Parathyroid adenoma (tissue), 2 donors: ENCODE measurements at regions not wholly inside any gene's neighbourhood (a gene's known extent, or its start where the extent isn't known, plus 50 kb on each side); places are given as distances from the start of the nearest gene placed in this dataset.

Experiments used
- H2AFZ ChIP-seq: fragments of 300-600 bp; sonication (generic); one replicate; pipeline ENCODE4 v1.7.0; 2017; ENCODE audit warnings: antibody characterized with exemption, mild to moderate bottlenecking
- H3K27ac ChIP-seq: fragments of 300-600 bp; sonication (generic); one replicate; pipeline ENCODE4 v1.7.0; 2017
- H3K27me3 ChIP-seq: fragments of 300-600 bp; sonication (generic); one replicate; pipeline ENCODE4 v1.7.0; 2017; ENCODE audit warnings: low read length; ENCODE audit not compliant: control insufficient read depth, insufficient read depth
- H3K36me3 ChIP-seq: fragments of 300-600 bp; sonication (generic); one replicate; pipeline ENCODE4 v1.7.0; 2017; ENCODE audit warnings: low read length; ENCODE audit not compliant: control insufficient read depth, insufficient read depth
- H3K4me1 ChIP-seq: fragments of 300-600 bp; sonication (generic); one replicate; pipeline ENCODE4 v1.7.0; 2017; ENCODE audit warnings: control low read depth
- H3K4me2 ChIP-seq: fragments of 300-600 bp; sonication (generic); one replicate; pipeline ENCODE4 v1.7.0; 2017; ENCODE audit warnings: low read length
- H3K4me3 ChIP-seq: fragments of 300-600 bp; sonication (generic); one replicate; pipeline ENCODE4 v1.7.0; 2017; ENCODE audit warnings: low read depth, low read length
- H3K79me2 ChIP-seq: fragments of 300-600 bp; sonication (generic); one replicate; pipeline ENCODE4 v1.7.0; 2017; ENCODE audit warnings: control low read depth
- H3K9ac ChIP-seq: fragments of 300-600 bp; sonication (generic); one replicate; pipeline ENCODE4 v1.7.0; 2017; ENCODE audit warnings: mild to moderate bottlenecking
- H3K9me3 ChIP-seq: fragments of 300-600 bp; sonication (generic); one replicate; pipeline ENCODE4 v1.7.0; 2017; ENCODE audit warnings: low read length; ENCODE audit not compliant: control insufficient read depth
- TF ChIP-seq, protein P1 (sequence below): fragments of 300-600 bp; sonication (generic); IDR thresholded peaks from one replicate; pipeline ENCODE4 v1.7.0; 2017; ENCODE audit warnings: antibody characterized with exemption, mild to moderate bottlenecking
- donor health status: primary hyperparathyroidism.

DNA sequence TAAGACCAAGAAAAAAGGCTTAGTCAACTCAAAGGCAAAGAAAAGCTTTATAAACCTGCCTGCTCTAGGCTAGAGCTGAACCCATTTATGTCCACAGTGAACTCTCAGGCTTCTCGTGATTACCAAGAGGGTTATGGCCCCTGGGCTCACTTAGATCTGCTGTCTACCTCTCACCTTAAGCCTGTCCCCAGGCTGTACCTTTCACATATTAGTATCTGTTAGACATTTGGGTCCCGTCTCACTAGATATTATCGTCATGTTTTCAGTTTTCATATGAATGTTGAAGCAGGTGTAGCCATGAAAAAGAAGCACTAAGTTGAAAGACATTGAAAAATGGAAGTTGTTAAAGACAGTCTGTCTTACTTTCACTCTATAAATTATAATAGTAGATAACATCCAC is 75.2 kb upstream of the COX7C start:
- H3K79me2 ChIP-seq, result no peaks in the 10 kb centered on the region
- no peak overlapping the region for H3K9ac ChIP-seq
- H3K4me3 ChIP-seq, result no peak overlapping the region
- H3K4me2 ChIP-seq, result no peak overlapping the region
- H2AFZ ChIP-seq, result no peak overlapping the region
- no peak overlapping the region for H3K27ac ChIP-seq
- TF ChIP-seq, protein P1, sequence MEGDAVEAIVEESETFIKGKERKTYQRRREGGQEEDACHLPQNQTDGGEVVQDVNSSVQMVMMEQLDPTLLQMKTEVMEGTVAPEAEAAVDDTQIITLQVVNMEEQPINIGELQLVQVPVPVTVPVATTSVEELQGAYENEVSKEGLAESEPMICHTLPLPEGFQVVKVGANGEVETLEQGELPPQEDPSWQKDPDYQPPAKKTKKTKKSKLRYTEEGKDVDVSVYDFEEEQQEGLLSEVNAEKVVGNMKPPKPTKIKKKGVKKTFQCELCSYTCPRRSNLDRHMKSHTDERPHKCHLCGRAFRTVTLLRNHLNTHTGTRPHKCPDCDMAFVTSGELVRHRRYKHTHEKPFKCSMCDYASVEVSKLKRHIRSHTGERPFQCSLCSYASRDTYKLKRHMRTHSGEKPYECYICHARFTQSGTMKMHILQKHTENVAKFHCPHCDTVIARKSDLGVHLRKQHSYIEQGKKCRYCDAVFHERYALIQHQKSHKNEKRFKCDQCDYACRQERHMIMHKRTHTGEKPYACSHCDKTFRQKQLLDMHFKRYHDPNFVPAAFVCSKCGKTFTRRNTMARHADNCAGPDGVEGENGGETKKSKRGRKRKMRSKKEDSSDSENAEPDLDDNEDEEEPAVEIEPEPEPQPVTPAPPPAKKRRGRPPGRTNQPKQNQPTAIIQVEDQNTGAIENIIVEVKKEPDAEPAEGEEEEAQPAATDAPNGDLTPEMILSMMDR, result no peak
- H3K36me3 ChIP-seq, result no peaks in the 10 kb centered on the region
- H3K9me3 ChIP-seq, result no peaks in the 10 kb centered on the region
- H3K4me1 ChIP-seq, result no peaks in the 10 kb centered on the region
- no peaks in the 10 kb centered on the region for H3K27me3 ChIP-seq

DNA sequence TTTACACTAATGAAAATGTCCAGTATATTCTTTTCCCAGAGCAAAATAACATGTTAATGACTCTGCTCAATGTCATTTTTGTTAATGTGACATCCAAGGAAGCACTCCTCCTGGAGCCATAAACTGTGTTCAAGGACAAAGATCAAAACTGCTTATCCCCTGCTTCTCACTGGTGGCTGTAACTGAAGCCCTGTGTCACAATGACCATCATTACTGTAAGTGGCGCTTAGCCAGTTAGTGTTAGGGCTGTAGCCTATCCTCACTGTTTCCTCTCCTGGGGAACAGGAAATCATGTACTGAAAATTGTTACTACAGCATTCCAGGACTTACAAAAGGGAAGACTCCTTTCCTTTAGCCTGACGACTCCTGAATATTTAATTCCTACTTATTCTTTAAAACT is 71.7 kb upstream of the COX7C start:
- H3K9ac ChIP-seq, result no peak overlapping the region
- no peaks in the 10 kb centered on the region for H3K27me3 ChIP-seq
- TF ChIP-seq, protein P1, result no peak
- H3K9me3 ChIP-seq, result no peaks in the 10 kb centered on the region
- no peaks in the 10 kb centered on the region for H3K79me2 ChIP-seq
- H3K36me3 ChIP-seq, result no peaks in the 10 kb centered on the region
- no peak overlapping the region for H2AFZ ChIP-seq
- no peak overlapping the region for H3K27ac ChIP-seq
- H3K4me1 ChIP-seq, result no peaks in the 10 kb centered on the region
- H3K4me2 ChIP-seq, result no peak overlapping the region
- no peak overlapping the region for H3K4me3 ChIP-seq

DNA sequence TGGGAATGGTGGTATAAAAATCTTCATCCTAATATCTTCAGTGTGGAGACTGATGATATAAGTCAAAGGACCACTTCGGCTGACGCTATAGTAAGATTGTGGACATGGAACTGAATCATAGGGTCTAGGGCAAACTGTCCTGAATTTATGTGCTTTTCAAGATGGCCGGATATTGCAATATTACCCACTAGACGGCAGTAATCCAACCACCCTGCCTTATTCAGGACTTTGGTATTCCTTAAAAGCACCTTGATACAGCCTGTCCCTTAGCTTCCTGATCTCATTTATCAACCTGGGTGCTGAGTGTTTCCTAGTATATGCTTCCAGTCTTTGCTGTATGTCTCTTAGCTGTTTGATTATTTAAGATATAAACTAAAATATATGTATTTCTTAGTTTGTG is 71.2 kb upstream of the COX7C start:
- H3K4me1 ChIP-seq, result no peaks in the 10 kb centered on the region
- H3K4me3 ChIP-seq, result no peak overlapping the region
- H3K79me2 ChIP-seq, result no peaks in the 10 kb centered on the region
- no peaks in the 10 kb centered on the region for H3K36me3 ChIP-seq
- H3K9ac ChIP-seq, result no peak overlapping the region
- no peaks in the 10 kb centered on the region for H3K9me3 ChIP-seq
- no peak overlapping the region for H2AFZ ChIP-seq
- TF ChIP-seq, protein P1, result no peak
- no peak overlapping the region for H3K4me2 ChIP-seq
- no peak overlapping the region for H3K27ac ChIP-seq
- no peaks in the 10 kb centered on the region for H3K27me3 ChIP-seq

DNA sequence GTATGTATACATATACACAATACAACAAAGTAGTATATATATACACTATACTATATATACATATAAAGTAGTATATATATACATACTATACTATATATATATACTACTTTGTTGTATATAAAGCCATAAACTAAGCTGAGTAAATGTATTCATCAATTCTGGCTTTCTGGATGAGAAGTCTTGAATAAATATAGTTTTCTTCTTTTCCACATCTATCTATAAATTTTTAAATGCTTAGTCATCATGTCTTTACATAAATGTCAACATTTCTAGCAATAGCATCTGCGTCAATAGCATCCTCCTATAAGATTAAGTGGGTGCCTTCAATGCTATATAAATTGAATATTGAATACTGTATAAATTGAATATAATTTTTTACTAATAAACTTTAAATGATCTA is 63.1 kb upstream of the COX7C start:
- H3K79me2 ChIP-seq, result no peaks in the 10 kb centered on the region
- H3K27me3 ChIP-seq, result no peaks in the 10 kb centered on the region
- no peak overlapping the region for H3K4me3 ChIP-seq
- H2AFZ ChIP-seq, result no peak overlapping the region
- TF ChIP-seq, protein P1, result no peak
- no peaks in the 10 kb centered on the region for H3K4me1 ChIP-seq
- H3K27ac ChIP-seq, result no peak overlapping the region
- no peaks in the 10 kb centered on the region for H3K36me3 ChIP-seq
- no peak overlapping the region for H3K9ac ChIP-seq
- no peak overlapping the region for H3K4me2 ChIP-seq
- no peaks in the 10 kb centered on the region for H3K9me3 ChIP-seq

DNA sequence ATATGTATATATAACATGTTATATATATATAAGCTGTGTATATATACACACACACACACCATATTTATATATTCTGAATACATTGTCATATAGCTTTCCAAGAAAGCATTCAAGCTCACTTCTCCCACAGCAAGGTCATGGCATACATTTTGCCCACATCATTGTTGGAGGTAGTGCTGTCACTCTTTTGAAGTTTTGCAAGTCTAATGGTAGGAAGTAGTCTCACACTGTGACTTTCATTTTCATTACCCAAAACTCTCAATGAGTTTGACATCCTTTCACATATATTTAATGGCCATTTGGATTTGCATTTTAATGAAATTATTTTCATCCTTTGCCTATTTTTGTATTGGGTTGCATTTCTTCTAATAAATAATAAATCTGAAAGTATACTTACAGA is 59.8 kb upstream of the COX7C start:
- H3K9me3 ChIP-seq, result no peaks in the 10 kb centered on the region
- H3K79me2 ChIP-seq, result no peaks in the 10 kb centered on the region
- no peaks in the 10 kb centered on the region for H3K36me3 ChIP-seq
- H3K9ac ChIP-seq, result no peak overlapping the region
- H3K4me1 ChIP-seq, result no peaks in the 10 kb centered on the region
- H3K4me3 ChIP-seq, result no peak overlapping the region
- H3K27me3 ChIP-seq, result no peaks in the 10 kb centered on the region
- H2AFZ ChIP-seq, result no peak overlapping the region
- TF ChIP-seq, protein P1, result no peak
- no peak overlapping the region for H3K4me2 ChIP-seq
- no peak overlapping the region for H3K27ac ChIP-seq
